Spinal cord (tissue), 9 donors: ENCODE measurements at regions not wholly inside any gene's neighbourhood (a gene's known extent, or its start where the extent isn't known, plus 50 kb on each side); places are given as distances from the start of the nearest gene placed in this dataset.
"Not testable (repeated sequence)": the region's sequence is repeated elsewhere in the genome, so short reads cannot be mapped to it uniquely, and the experiment has no call there.

ENCODE experiments used
- DNase-seq, 6 donors: peaks; one replicate each; pipeline versions ENCODE4 v3.0.0 to v3.0.0-alpha.2; 2013 to 2015; ENCODE audit warnings: low spot score in 6 of 6, low read depth in 4 of 6
- H3K27ac ChIP-seq: one replicate; pipeline ENCODE4 v1.5.1; 2013; ENCODE audit warnings: low read depth, low read length, control low read depth
- H3K27me3 ChIP-seq: one replicate; pipeline ENCODE4 v1.6.1; 2013; ENCODE audit warnings: low read length; ENCODE audit not compliant: control insufficient read depth, insufficient read depth
- H3K36me3 ChIP-seq: one replicate; pipeline ENCODE4 v1.6.1; 2013; ENCODE audit warnings: low read length; ENCODE audit not compliant: control insufficient read depth, insufficient read depth
- H3K4me1 ChIP-seq: one replicate; pipeline ENCODE4 v1.6.1; 2013; ENCODE audit warnings: low read length; ENCODE audit not compliant: control insufficient read depth, insufficient read depth
- H3K4me3 ChIP-seq: one replicate; pipeline ENCODE4 v1.5.1; 2013; ENCODE audit warnings: low read depth, low read length, control low read depth
- H3K9me3 ChIP-seq: one replicate; pipeline ENCODE4 v1.6.1; 2013; ENCODE audit warnings: low read length; ENCODE audit not compliant: control insufficient read depth, insufficient read depth
- WGBS: methylation state at CpG from one replicate; pipeline ENCODE4 v1.1.5; 2013; ENCODE audit warnings: missing lambda C conversion rate; ENCODE audit not compliant: insufficient coverage; 5-methylcytosine and 5-hydroxymethylcytosine counted together
- donor health status: healthy.

- H3K27me3 ChIP-seq, result no peaks in the 10 kb centered on the region
- H3K9me3 ChIP-seq, result no peaks in the 10 kb centered on the region
- no peak for DNase-seq
- H3K4me3 ChIP-seq, result no peak overlapping the region
- no peaks in the 10 kb centered on the region for H3K4me1 ChIP-seq
- no peak overlapping the region for H3K27ac ChIP-seq
- no CpG with 5 or more reads among the region's 2 CpGs for WGBS
- H3K36me3 ChIP-seq, result no peaks in the 10 kb centered on the region
Measured at GRCh38 chr20:8986631-8987030, 82.3 kb upstream of the PLCB4 start.

GRCh38 chr20:8990770-8991169 is 78.1 kb upstream of the PLCB4 start:
- Histone ChIP-seq H3K27me3 (peaks cover 2% of the 10 kb centered on the region), H3K9me3 (no peaks in the 10 kb centered on the region), H3K36me3 (no peaks in the 10 kb centered on the region), H3K4me1 (no peaks in the 10 kb centered on the region), H3K4me3 (no peak overlapping the region), H3K27ac (no peak overlapping the region)
- DNase-seq, result no peak

- H3K4me3 ChIP-seq, result no peak overlapping the region
- no CpG with 5 or more reads among the region's 4 CpGs for WGBS
- H3K9me3 ChIP-seq, result no peaks in the 10 kb centered on the region
- H3K27me3 ChIP-seq, result peaks cover 2% of the 10 kb centered on the region
- no peak overlapping the region for H3K27ac ChIP-seq
- H3K36me3 ChIP-seq, result no peaks in the 10 kb centered on the region
- no peaks in the 10 kb centered on the region for H3K4me1 ChIP-seq
- DNase-seq, result no peak
Measured at GRCh38 chr20:8994045-8994444, 74.8 kb upstream of the PLCB4 start.

- H3K27me3 ChIP-seq, result peaks cover 2% of the 10 kb centered on the region
- 100% methylated on average over 1 of the region's 3 CpGs for WGBS
Measured at GRCh38 chr20:8995761-8996160, 73.1 kb upstream of the PLCB4 start.

GRCh38 chr20:8996817-8997512 is 71.9 kb upstream of the PLCB4 start:
- Histone ChIP-seq H3K4me1 (no peaks in the 10 kb centered on the region), H3K36me3 (no peaks in the 10 kb centered on the region), H3K27ac (no peak overlapping the region), H3K9me3 (no peaks in the 10 kb centered on the region), H3K27me3 (peaks cover 2% of the 10 kb centered on the region), H3K4me3 (no peak overlapping the region)
- DNase-seq, result no peak
- WGBS, result no CpG with 5 or more reads among the region's 2 CpGs

More at GRCh38 chr20:8995761-8996160, 73.1 kb upstream of the PLCB4 start:
- DNase-seq, result peak in 1 of 6 donors; percentile 34
- Histone ChIP-seq H3K9me3 (no peaks in the 10 kb centered on the region), H3K4me1 (no peaks in the 10 kb centered on the region), H3K36me3 (no peaks in the 10 kb centered on the region), H3K27ac (no peak overlapping the region), H3K4me3 (no peak overlapping the region)

GRCh38 chr20:8997701-8998117 is 71.2 kb upstream of the PLCB4 start:
- H3K36me3 ChIP-seq, result no peaks in the 10 kb centered on the region
- H3K9me3 ChIP-seq, result no peaks in the 10 kb centered on the region
- DNase-seq, result peak in 2 of 6 donors; percentile 28 to 72
- no peak overlapping the region for H3K27ac ChIP-seq
- WGBS, result 80% methylated on average over 1 of the region's 4 CpGs
- no peak overlapping the region for H3K4me3 ChIP-seq
- H3K4me1 ChIP-seq, result no peaks in the 10 kb centered on the region
- H3K27me3 ChIP-seq, result peaks cover 2% of the 10 kb centered on the region

- no peak overlapping the region for H3K27ac ChIP-seq
- no peaks in the 10 kb centered on the region for H3K27me3 ChIP-seq
- DNase-seq, result peak in 1 of 6 donors; percentile 21
- no peak overlapping the region for H3K4me3 ChIP-seq
- no CpG with 5 or more reads among the region's 2 CpGs for WGBS
- no peaks in the 10 kb centered on the region for H3K36me3 ChIP-seq
- no peaks in the 10 kb centered on the region for H3K4me1 ChIP-seq
- no peaks in the 10 kb centered on the region for H3K9me3 ChIP-seq
Measured at GRCh38 chr20:9011121-9011520, 57.8 kb upstream of the PLCB4 start.

GRCh38 chr20:9015232-9015983 is 53.5 kb upstream of the PLCB4 start:
- DNase-seq, H3K4me1 ChIP-seq, H3K36me3 ChIP-seq, H3K27me3 ChIP-seq, H3K9me3 ChIP-seq, H3K4me3 ChIP-seq, H3K27ac ChIP-seq: not testable (repeated sequence)
- WGBS, result 100% methylated on average over 1 of the region's 6 CpGs

- Histone ChIP-seq H3K36me3 (no peaks in the 10 kb centered on the region), H3K4me3 (no peak overlapping the region), H3K27me3 (no peaks in the 10 kb centered on the region), H3K9me3 (no peaks in the 10 kb centered on the region), H3K27ac (no peak overlapping the region), H3K4me1 (no peaks in the 10 kb centered on the region)
- no peak for DNase-seq
- WGBS, result no CpG with 5 or more reads among the region's 1 CpG
Measured at GRCh38 chr20:9015984-9016324, 52.9 kb upstream of the PLCB4 start.

GRCh38 chr20:9018346-9018745 is 50.5 kb upstream of the PLCB4 start:
- 86% methylated on average over 1 of the region's 1 CpG for WGBS
- H3K27ac ChIP-seq, result no peak overlapping the region
- H3K27me3 ChIP-seq, result no peaks in the 10 kb centered on the region
- H3K9me3 ChIP-seq, result no peaks in the 10 kb centered on the region
- no peak for DNase-seq
- H3K36me3 ChIP-seq, result no peaks in the 10 kb centered on the region
- H3K4me3 ChIP-seq, result no peak overlapping the region
- H3K4me1 ChIP-seq, result no peaks in the 10 kb centered on the region
